Astrocyte of the spinal cord (primary cell): ENCODE measurements at regions not wholly inside any gene's neighbourhood (a gene's known extent, or its start where the extent isn't known, plus 50 kb on each side); places are given as distances from the start of the nearest gene placed in this dataset.

Experiments used
- DNase-seq: peaks from one replicate; pipeline ENCODE4 v3.0.0; 2011; ENCODE audit warnings: low read depth, low spot score
- H3K4me3 ChIP-seq: 2 replicates; pipeline ENCODE4 v1.5.1; 2011; ENCODE audit warnings: low read depth, mild to moderate bottlenecking, low read length, moderate library complexity
- in situ Hi-C: cut with HindIII; loops from 2 replicates; pipeline ENCODE4 v1.10.0; 2017; ENCODE audit warnings: low sequenced_read_pairs
- TF ChIP-seq, protein P1 (sequence below): IDR thresholded peaks from 2 replicates; pipeline ENCODE4 v1.5.1; 2012; ENCODE audit warnings: low read depth, mild to moderate bottlenecking, low read length, inconsistent platforms

DNA sequence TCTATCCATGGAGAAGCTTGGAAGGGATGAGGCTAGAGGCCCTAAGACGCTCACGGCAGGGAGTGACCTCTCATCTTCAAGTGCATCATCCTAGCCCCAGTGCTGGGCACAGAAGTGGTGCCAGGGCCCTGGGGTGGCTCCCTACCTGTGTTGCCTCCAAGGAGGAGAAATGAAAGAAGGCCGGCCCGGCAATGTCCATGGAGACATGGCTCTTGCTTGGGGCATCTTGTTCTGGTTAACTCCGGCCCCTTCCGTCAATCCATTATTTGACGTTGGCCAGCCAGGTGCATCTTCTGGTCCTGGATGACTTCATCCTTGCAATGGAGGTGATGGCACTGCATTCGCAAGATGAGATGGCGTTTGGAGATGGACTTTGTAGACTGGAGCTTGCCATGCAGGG, 83.2 kb upstream of the ALDH1L1 start:
- TF ChIP-seq, protein P1, sequence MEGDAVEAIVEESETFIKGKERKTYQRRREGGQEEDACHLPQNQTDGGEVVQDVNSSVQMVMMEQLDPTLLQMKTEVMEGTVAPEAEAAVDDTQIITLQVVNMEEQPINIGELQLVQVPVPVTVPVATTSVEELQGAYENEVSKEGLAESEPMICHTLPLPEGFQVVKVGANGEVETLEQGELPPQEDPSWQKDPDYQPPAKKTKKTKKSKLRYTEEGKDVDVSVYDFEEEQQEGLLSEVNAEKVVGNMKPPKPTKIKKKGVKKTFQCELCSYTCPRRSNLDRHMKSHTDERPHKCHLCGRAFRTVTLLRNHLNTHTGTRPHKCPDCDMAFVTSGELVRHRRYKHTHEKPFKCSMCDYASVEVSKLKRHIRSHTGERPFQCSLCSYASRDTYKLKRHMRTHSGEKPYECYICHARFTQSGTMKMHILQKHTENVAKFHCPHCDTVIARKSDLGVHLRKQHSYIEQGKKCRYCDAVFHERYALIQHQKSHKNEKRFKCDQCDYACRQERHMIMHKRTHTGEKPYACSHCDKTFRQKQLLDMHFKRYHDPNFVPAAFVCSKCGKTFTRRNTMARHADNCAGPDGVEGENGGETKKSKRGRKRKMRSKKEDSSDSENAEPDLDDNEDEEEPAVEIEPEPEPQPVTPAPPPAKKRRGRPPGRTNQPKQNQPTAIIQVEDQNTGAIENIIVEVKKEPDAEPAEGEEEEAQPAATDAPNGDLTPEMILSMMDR = no peak
- no peak for DNase-seq
- in situ Hi-C loops = no loop called here
- no peak overlapping the region for H3K4me3 ChIP-seq

DNA sequence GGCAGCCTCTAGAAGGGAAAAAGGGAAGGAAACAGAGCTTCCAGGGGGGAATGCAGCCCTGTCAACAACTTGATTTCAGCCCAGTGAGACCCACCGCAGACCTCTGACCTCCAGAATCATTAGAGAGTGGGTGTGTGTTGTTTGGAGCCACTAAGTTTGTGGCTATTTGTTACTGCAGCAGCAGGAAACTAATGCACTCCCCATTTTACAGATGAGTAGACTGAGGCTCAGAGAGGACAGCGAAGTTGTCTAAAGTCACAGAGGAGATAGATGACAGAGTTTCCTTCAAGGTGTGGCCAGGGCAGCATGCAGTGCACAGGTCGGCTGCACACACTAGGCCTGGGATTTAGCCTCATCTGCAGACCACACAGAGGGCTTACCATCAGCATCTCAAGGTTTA, 81.8 kb upstream of the ALDH1L1 start:
- in situ Hi-C loops = no loop called here
- no peak overlapping the region for H3K4me3 ChIP-seq
- no peak for DNase-seq
- TF ChIP-seq, protein P1 = no peak

DNA sequence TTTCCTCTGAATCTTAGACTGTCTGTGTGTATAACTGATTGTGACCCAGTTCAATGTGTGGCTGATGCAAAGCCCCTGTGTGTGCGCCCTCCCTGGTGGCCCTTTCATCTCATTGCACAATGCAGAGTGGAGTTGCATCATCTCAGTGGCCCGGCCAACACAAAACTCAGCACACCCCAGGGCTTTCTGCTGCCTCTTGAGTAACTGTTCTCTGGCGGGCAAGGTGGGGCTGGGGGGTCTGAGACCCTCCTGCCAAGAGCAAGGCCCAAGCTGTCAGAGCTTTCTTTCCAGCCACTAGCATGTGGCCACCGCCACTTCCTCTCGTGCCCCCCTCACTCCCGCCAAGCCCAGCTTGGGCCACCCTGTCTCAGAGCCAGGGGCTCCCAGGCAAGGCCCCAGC, 80.7 kb upstream of the ALDH1L1 start:
- no peak overlapping the region for H3K4me3 ChIP-seq
- in situ Hi-C loops = no loop called here
- TF ChIP-seq, protein P1 = peak; percentile 15
- DNase-seq = peak; percentile 60

DNA sequence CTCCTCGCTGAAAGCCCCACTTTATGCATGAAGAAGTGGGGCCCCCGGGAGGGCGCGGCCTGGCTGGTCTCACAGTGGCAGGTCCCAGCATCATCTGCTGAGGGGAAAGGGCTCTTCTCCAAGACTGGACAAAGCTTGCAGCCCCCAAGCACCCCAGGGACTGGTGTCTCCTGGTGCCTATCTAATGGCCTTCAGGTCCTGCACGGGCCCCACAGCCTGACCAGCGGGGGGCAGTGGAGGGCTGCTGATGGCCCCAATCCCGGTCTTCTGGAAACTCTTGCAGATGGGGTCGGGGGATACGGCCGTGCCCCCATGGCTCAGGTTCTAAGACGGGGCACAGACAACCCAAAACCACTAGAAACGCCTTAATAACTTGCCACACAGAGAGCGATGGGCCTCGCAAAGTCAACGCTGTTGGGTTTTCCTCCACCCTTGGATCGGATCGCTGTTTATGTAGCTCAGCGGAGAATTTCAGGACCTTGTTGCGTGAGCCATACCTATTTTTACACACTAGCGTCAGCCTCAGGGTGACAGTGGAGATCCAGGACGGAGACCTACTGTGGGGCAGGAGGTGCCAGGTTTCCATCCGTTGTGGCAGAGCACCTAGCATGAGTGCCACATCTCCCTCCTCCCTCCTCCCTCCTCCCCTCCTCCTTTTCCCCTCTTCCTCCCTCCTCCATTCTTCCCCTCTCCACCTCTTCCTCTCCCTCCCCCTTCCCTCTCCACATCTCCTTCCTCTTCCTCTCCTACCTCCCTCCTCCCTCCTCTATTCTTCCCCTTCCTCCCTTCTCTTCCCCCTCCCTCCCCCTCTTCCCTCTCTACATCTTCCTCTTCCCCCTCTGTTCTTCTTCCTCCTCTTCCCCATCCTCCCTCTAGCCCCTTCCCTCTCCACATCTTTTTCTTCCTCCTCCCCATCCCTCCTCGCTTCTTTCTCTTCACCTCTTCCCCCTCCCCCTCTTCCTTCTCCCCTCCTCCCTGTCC, 79.3 kb upstream of the ALDH1L1 start:
- H3K4me3 ChIP-seq = no peak overlapping the region
- TF ChIP-seq, protein P1 = peak; percentile 64
- in situ Hi-C loops = no loop called here
- DNase-seq = peak; percentile 22

DNA sequence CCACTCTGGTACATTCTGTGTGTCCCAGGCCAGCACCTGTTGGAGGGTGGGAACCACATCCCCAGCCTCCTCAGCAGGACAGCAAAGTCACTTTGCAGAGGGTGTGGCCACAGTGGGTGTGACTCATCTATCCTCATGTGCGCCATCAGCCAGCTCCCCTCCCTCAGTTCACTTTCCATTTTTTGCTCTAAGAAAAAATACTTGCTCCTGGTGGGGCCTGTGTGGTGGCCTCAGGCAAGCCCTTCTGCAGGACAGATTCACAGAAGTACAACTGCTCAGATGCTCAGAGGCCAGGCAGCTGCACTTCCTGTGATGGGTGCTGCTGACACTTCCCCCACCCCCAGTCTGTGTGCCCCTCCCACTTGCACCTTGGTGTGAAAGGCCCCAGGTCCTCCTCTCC, 78.3 kb upstream of the ALDH1L1 start:
- no peak for DNase-seq
- no peak overlapping the region for H3K4me3 ChIP-seq
- in situ Hi-C loops = no loop called here
- TF ChIP-seq, protein P1 = no peak

DNA sequence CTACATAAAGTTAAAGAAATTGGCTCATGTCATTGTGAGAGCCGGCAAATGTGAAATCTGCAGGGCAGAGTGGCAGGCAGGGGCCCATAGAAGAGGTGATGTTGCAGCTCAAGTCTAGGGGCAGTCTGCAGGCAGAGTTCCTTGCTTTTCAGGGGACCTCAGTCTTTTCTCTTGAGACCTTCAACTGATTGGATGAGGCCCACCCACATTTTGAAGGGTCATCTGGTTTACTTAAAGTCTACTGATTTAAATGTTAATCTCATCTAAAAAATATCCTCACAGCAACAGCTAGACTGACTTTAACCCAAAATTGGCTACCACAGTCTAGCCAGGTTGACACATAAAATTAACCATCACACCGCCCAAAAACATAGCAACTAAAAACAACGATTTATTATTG, 77.6 kb upstream of the ALDH1L1 start:
- no peak overlapping the region for H3K4me3 ChIP-seq
- in situ Hi-C loops = no loop called here
- no peak for DNase-seq
- TF ChIP-seq, protein P1 = no peak
